Lower leg skin (tissue), 3 donors: ENCODE measurements at regions not wholly inside any gene's neighbourhood (a gene's known extent, or its start where the extent isn't known, plus 50 kb on each side); places are given as distances from the start of the nearest gene placed in this dataset.

Experiments used
- CTCF ChIP-seq, 3 donors: fragments of 450-650 bp; IDR thresholded peaks; one replicate each; pipeline ENCODE4 v1.5.1; 2016; ENCODE audit warnings: antibody characterized with exemption in 3 of 3, mild to moderate bottlenecking in 3 of 3, moderate library complexity in 2 of 3
- POLR2A ChIP-seq, 2 donors: fragments of 450-650 bp; IDR thresholded peaks; one replicate each; pipeline ENCODE4 v1.6.1; 2016 to 2017; ENCODE audit warnings: antibody characterized with exemption in 2 of 2, mild to moderate bottlenecking in 1 of 2, moderate library complexity in 1 of 2

- no peak for TF ChIP-seq CTCF (IDR thresholded peaks at IDR 0.05)
- TF ChIP-seq POLR2A (IDR thresholded peaks at IDR 0.05): no peak
Measured at GRCh38 chr1:69221524-69221923, 346.2 kb upstream of the LRRC7 start.
